ENCODE measurements at regions not wholly inside any gene's neighbourhood (a gene's known extent, or its start where the extent isn't known, plus 50 kb on each side); places are given as distances from the start of the nearest gene placed in this dataset.
"Not testable (repeated sequence)": the region's sequence is repeated elsewhere in the genome, so short reads cannot be mapped to it uniquely, and the experiment has no call there.

DNA sequence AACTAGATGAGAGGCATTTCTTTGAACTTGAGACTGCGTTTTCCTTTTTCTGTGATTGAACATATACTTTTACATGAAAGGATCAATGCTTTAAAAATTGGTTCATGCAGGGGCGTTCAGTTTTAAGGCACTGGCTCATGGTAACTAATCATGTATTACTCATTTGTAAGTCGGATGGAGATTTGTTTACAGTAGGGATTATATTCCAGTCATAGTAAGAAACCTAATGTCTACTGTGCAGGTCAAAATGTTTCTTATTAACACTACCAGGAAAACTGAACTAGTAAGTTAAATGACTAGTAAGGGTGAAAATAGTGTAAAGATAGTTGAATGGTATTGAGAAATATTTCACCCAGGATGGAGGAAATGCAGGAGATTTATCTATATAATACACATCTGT, 258.8 kb upstream of the GBE1 start:
- no peak for DNase-seq (ENCODE audit: low read depth)

GRCh38 chr3:82015241-82015640, 253.8 kb upstream of the GBE1 start:
- DNase-seq (ENCODE audit: low read depth): no peak

GRCh38 chr3:82012775-82013174, 251.3 kb upstream of the GBE1 start:
- DNase-seq (ENCODE audit: low read depth): no peak

DNA sequence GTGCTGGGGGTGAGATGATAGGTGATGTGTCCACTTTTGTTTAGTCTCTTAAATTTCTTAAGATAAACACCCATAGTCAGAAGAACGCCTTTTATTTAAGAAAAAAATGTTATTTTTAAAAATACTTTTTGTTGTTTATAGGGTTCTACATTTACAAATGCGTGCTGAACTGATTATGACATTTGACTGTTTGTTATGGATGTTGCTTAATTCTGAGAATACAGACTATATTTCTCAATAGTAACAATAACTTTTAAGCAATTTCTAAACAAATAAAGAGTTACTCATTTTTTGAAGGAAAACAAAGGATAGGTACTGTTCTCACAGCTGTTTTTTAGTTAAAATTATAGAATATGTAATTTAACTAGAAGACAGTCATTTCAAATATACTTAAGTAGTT, 249.9 kb upstream of the GBE1 start:
- DNase-seq (ENCODE audit: low read depth): no peak

GRCh38 chr3:82005266-82005665, 243.8 kb upstream of the GBE1 start:
- DNase-seq (ENCODE audit: low read depth): no peak

GRCh38 chr3:82004266-82004665, 242.8 kb upstream of the GBE1 start:
- DNase-seq (ENCODE audit: low read depth): no peak

DNA sequence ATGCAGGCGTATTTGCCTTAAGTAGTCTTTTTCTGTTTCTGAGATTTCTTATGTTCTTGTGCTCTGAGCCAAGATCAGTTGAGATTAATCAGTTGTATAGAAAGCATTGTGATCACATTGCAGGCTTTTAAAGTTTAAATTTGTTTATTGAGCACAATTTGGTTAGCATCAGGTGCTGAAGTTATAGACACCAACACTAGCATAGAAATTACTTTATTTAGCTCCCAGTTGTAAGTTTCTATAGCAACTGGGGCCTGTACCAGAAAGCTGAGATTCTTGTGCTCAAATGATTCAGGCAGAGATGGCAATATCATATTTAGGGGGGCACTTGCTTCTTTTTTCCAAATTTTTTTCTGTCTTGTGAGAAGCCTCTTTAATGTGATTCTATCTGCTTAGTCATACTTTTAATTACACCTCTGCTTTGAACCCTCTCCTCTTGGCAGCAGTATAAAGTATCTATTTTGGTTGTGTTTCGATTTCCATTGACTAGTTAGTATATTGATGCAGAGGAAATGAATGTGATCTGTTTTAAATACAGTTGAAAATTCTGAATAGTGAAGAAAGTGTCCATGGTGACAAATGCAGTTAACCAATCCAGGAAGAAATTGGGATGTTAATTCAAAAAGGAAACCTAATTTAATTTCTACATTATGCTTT, 241.7 kb upstream of the GBE1 start:
- DNase-seq (ENCODE audit: low read depth): no peak

- DNase-seq (ENCODE audit: low read depth): no peak
Measured at GRCh38 chr3:82002491-82002890, 241.0 kb upstream of the GBE1 start.

GRCh38 chr3:82001276-82001923, 240.0 kb upstream of the GBE1 start:
- DNase-seq (ENCODE audit: low read depth): no peak

DNA sequence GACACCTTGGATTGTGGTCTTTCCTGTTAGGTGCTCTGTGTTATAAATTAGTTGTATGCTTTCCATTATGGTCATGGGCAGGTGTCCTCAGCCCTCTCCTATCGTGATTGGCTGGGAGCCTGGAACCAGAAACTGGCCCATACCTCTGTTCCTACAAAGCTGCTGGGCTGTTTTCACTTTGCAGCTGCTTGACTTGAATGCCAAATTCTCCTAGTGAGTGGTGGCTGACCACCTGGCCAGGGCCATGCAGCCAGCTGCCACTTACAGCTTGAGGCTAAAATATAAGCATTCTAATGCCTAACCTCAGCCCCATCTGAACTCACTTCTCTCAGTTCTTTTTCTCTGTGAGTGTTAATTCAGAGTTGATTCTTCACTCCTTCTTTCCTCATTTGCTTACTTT, 239.3 kb upstream of the GBE1 start:
- no peak for DNase-seq (ENCODE audit: low read depth)

GRCh38 chr3:82000350-82000749, 238.9 kb upstream of the GBE1 start:
- DNase-seq (ENCODE audit: low read depth): no peak

- no peak for DNase-seq (ENCODE audit: low read depth)
Measured at GRCh38 chr3:81998907-81999306, 237.5 kb upstream of the GBE1 start.

GRCh38 chr3:81998139-81998755, 236.8 kb upstream of the GBE1 start:
- no peak for DNase-seq (ENCODE audit: low read depth)

GRCh38 chr3:81997390-81997789, 235.9 kb upstream of the GBE1 start:
- no peak for DNase-seq (ENCODE audit: low read depth)

GRCh38 chr3:81995329-81995728, 233.9 kb upstream of the GBE1 start:
- no peak for DNase-seq (ENCODE audit: low read depth)

- DNase-seq (ENCODE audit: low read depth): no peak
Measured at GRCh38 chr3:81989758-81990157, 228.3 kb upstream of the GBE1 start.

DNA sequence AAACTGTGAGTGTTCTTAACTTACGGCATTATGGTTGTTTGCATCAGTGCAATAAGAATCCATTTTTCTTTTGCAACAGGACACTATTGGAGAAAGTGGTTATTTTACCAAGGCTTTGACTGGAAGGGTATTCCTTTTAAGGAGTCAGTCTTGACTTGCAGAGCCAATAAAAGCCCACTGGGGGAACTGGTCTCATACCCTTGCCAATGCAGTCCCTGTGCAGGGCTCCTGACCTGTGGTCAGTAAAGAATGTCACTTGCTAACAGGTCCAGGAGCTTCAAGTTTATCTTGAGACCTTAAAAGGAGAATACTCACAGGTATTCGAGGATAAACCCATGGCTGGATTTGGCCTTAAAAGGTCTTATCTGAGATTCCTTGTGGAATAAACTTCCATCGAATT, 227.8 kb upstream of the GBE1 start:
- DNase-seq (ENCODE audit: low read depth): no peak

- not testable (repeated sequence) for DNase-seq (ENCODE audit: low read depth)
Measured at GRCh38 chr3:81987412-81987811, 226.0 kb upstream of the GBE1 start.

GRCh38 chr3:81985996-81986723, 224.7 kb upstream of the GBE1 start:
- DNase-seq (ENCODE audit: low read depth): no peak

DNA sequence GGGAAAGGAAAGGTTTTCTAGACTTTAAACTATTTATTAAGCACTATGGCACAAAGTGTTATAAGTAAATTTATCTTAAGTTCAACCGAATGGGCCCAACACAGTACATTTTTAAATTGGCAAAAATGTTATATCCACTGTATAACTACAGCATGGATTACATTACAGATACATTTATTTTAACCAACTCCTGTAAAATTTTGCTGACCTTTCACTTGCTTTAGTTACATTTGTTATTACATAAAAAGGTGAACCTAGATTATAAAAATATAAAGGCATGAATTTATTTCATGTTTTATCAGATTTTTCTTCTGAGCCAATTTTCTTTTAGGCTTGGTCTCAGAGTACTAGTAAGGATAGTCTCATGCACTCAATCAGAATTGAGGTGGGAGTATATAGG, 221.9 kb upstream of the GBE1 start:
- no peak for DNase-seq (ENCODE audit: low read depth)

- DNase-seq (ENCODE audit: low read depth): no peak
Measured at GRCh38 chr3:81980596-81981494, 219.4 kb upstream of the GBE1 start.

DNA sequence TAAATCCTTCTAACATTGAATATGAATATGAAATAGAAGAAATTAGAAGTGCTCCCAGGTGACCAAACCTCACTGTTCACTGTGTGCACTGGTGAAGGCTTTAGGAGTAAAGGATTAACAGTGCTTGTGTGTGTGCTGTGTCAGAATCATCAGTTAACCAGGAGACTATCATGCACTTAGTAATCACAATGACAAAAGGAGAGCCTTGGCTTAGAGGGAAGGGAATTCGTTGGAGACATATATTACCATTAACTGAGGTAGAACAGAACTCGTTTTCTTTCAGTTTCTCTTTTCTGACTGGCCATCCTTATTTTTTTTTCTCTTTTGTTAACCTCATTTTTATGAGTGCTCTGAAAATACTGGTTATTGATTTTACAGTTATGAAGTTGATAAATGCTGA, 213.3 kb upstream of the GBE1 start:
- DNase-seq (ENCODE audit: low read depth): no peak

Data from CMK (cell line).